ENCODE measurements at regions not wholly inside any gene's neighbourhood (a gene's known extent, or its start where the extent isn't known, plus 50 kb on each side); places are given as distances from the start of the nearest gene placed in this dataset.
A peak's percentile ranks its signal among the peaks of the same experiment; 100 is the strongest.

GRCh38 chr11:112336356-112336886 lies 75.8 kb upstream of the PLET1 start:
- no peaks in the 10 kb centered on the region for H3K4me1 ChIP-seq
- H3K27me3 ChIP-seq: no peaks in the 10 kb centered on the region
- H3K36me3 ChIP-seq: peaks cover 3 to 7% of the 10 kb centered on the region in 2 donors
- no peak for TF ChIP-seq CTCF (IDR thresholded peaks at IDR 0.05)
- H3K27ac ChIP-seq: no peak overlapping the region
- no peak overlapping the region for H3K4me3 ChIP-seq
- H3K9me3 ChIP-seq: no peaks in the 10 kb centered on the region
- intact Hi-C loops (cut with DNase I): no loop called here
- no peak for DNase-seq (ENCODE audit: low spot score in 2 of 2)

GRCh38 chr11:112339566-112339965 lies 78.9 kb upstream of the PLET1 start:
- peak in 1 of 2 donors; percentile 8 for DNase-seq (ENCODE audit: low spot score in 2 of 2)
- intact Hi-C loops (cut with DNase I): no loop called here
- H3K9me3 ChIP-seq: no peaks in the 10 kb centered on the region
- peaks cover 3 to 5% of the 10 kb centered on the region in 2 donors for H3K36me3 ChIP-seq
- H3K4me3 ChIP-seq: no peak overlapping the region
- H3K4me1 ChIP-seq: peaks cover 0 to 2% of the 10 kb centered on the region in 2 donors
- TF ChIP-seq CTCF (IDR thresholded peaks at IDR 0.05): no peak
- H3K27me3 ChIP-seq: no peaks in the 10 kb centered on the region
- H3K27ac ChIP-seq: no peak overlapping the region

GRCh38 chr11:112343368-112344039 lies 82.8 kb upstream of the PLET1 start:
- Histone ChIP-seq H3K9me3 (no peaks in the 10 kb centered on the region), H3K4me3 (no peak overlapping the region), H3K4me1 (peaks cover 0 to 2% of the 10 kb centered on the region in 2 donors), H3K27me3 (no peaks in the 10 kb centered on the region), H3K27ac (no peak overlapping the region), H3K36me3 (peaks cover 0 to 3% of the 10 kb centered on the region in 2 donors)
- peak in 1 of 2 donors; percentile 25 for DNase-seq (ENCODE audit: low spot score in 2 of 2)
- TF ChIP-seq CTCF (IDR thresholded peaks at IDR 0.05): no peak
- intact Hi-C loops (cut with DNase I): no loop called here

- DNase-seq (ENCODE audit: low spot score in 2 of 2): no peak
- intact Hi-C loops (cut with DNase I): no loop called here
- H3K4me3 ChIP-seq: no peak overlapping the region
- no peaks in the 10 kb centered on the region for H3K9me3 ChIP-seq
- H3K36me3 ChIP-seq: peaks cover 0 to under 1% of the 10 kb centered on the region in 2 donors
- H3K27me3 ChIP-seq: no peaks in the 10 kb centered on the region
- no peak for TF ChIP-seq CTCF (IDR thresholded peaks at IDR 0.05)
- H3K27ac ChIP-seq: no peak overlapping the region
- H3K4me1 ChIP-seq: peaks cover 0 to 2% of the 10 kb centered on the region in 2 donors
Measured at GRCh38 chr11:112344040-112344413, 83.4 kb upstream of the PLET1 start.

GRCh38 chr11:112345166-112345565 lies 84.5 kb upstream of the PLET1 start:
- DNase-seq (ENCODE audit: low spot score in 2 of 2): peak in 1 of 2 donors; percentile 5
- no peak for TF ChIP-seq CTCF (IDR thresholded peaks at IDR 0.05)
- H3K27me3 ChIP-seq: no peaks in the 10 kb centered on the region
- peaks cover 0 to 2% of the 10 kb centered on the region in 2 donors for H3K4me1 ChIP-seq
- H3K27ac ChIP-seq: no peak overlapping the region
- no peaks in the 10 kb centered on the region for H3K9me3 ChIP-seq
- H3K4me3 ChIP-seq: no peak overlapping the region
- intact Hi-C loops (cut with DNase I): no loop called here
- no peaks in the 10 kb centered on the region for H3K36me3 ChIP-seq
